Body of pancreas (tissue), 4 donors: ENCODE measurements at regions not wholly inside any gene's neighbourhood (a gene's known extent, or its start where the extent isn't known, plus 50 kb on each side); places are given as distances from the start of the nearest gene placed in this dataset.

ENCODE experiments used
- CTCF ChIP-seq, 7 experiments: fragments of 450-650 bp in 4 of 7; fragments of 200-600 bp in 3 of 7; sonication (generic) in 3 of 7; IDR thresholded peaks; one replicate each; pipeline ENCODE4 v1.5.1; 2016 to 2019; ENCODE audit warnings: antibody characterized with exemption in 7 of 7
- POLR2A ChIP-seq, 3 donors: fragments of 450-650 bp; IDR thresholded peaks; one replicate each; pipeline ENCODE4 v1.6.1; 2016; ENCODE audit warnings: antibody characterized with exemption in 3 of 3, mild to moderate bottlenecking in 2 of 3

GRCh38 chr4:130238121-130238520, 1142.2 kb downstream of the C4orf33 start:
- TF ChIP-seq CTCF (IDR thresholded peaks at IDR 0.05) (no peak), POLR2A (IDR thresholded peaks at IDR 0.05) (no peak)
